IMR-90 (cell line): ENCODE measurements at regions not wholly inside any gene's neighbourhood (a gene's known extent, or its start where the extent isn't known, plus 50 kb on each side); places are given as distances from the start of the nearest gene placed in this dataset.

ENCODE experiments used
- ATAC-seq: fragments of 200-7000 bp; cut with Tn5 transposase; 2 replicates; pipeline ENCODE4 v1.9.1; 2020; ENCODE audit warnings: low read depth, mild to moderate bottlenecking, moderate library complexity
- BruUV-seq: library from RNA; stranded (reverse); fragments of 400-500 nt; replicated peaks from 2 replicates; lab custom pipeline; 2021; lab: Mats Ljungman, UMichigan
- CTCF ChIA-PET: fragments of 300-600 bp; formaldehyde crosslinking; extraction: SDS; loops from one replicate; lab custom pipeline; 2021; ENCODE audit warnings: antibody characterized with exemption; lab: Yijun Ruan, JAX
- POLR2A ChIA-PET: fragments of 300-600 bp; sonication (Branson Sonifier 250); formaldehyde crosslinking; loops from one replicate; lab custom pipeline; 2022; ENCODE audit warnings: antibody characterized with exemption; ENCODE audit not compliant: unreplicated experiment; lab: Charles Lee
- DNase-seq: peaks from one replicate; pipeline ENCODE4 v3.0.0; 2013
- H2AFZ ChIP-seq: replicated peaks from 2 replicates; pipeline ENCODE3; 2013; ENCODE audit warnings: low read length, mild to moderate bottlenecking; ENCODE audit not compliant: poor library complexity
- H2AK5ac ChIP-seq: 2 replicates; pipeline ENCODE4 v1.6.1; 2013; ENCODE audit warnings: low read depth, low read length, inconsistent platforms
- H2AK9ac ChIP-seq: replicated peaks from 2 replicates; pipeline ENCODE3; 2013; ENCODE audit warnings: mild to moderate bottlenecking, low read depth, low read length, moderate library complexity; ENCODE audit not compliant: poor library complexity
- H2BK120ac ChIP-seq: 2 replicates; pipeline ENCODE4 v1.6.1; 2013; ENCODE audit warnings: low read depth, low read length, inconsistent platforms
- H2BK15ac ChIP-seq: 3 replicates; pipeline ENCODE4 v1.6.1; 2013; ENCODE audit warnings: low read depth, low read length, inconsistent platforms
- H2BK20ac ChIP-seq: 2 replicates; pipeline ENCODE4 v1.6.1; 2013; ENCODE audit warnings: low read depth, mild to moderate bottlenecking, inconsistent platforms, low read length, moderate library complexity
- H2BK5ac ChIP-seq: 2 replicates; pipeline ENCODE4 v1.6.1; 2013; ENCODE audit warnings: mild to moderate bottlenecking, low read depth, low read length, inconsistent platforms; ENCODE audit not compliant: poor library complexity, severe bottlenecking
- H3K14ac ChIP-seq: replicated peaks from 2 replicates; pipeline ENCODE4 v1.6.1; 2013; ENCODE audit warnings: low read depth, low read length, inconsistent platforms
- H3K18ac ChIP-seq: 2 replicates; pipeline ENCODE4 v1.6.1; 2013; ENCODE audit warnings: low read depth, low read length, control low read depth
- H3K23ac ChIP-seq: 2 replicates; pipeline ENCODE4 v1.6.1; 2013; ENCODE audit warnings: low read depth, low read length, inconsistent platforms
- H3K27ac ChIP-seq: 2 replicates; pipeline ENCODE4 v1.5.1; 2013; ENCODE audit warnings: mild to moderate bottlenecking, control low read depth, low read length; ENCODE audit not compliant: insufficient read depth
- H3K27me3 ChIP-seq: 2 replicates; pipeline ENCODE4 v1.6.1; 2013; ENCODE audit warnings: low read length; ENCODE audit not compliant: control insufficient read depth, insufficient read depth
- H3K36me3 ChIP-seq: 2 replicates; pipeline ENCODE4 v1.6.1; 2013; ENCODE audit warnings: low read length, mixed read lengths; ENCODE audit not compliant: control insufficient read depth, insufficient read depth
- H3K4ac ChIP-seq: 2 replicates; pipeline ENCODE4 v1.6.1; 2013; ENCODE audit warnings: low read depth, low read length, inconsistent platforms
- H3K4me1 ChIP-seq: 2 replicates; pipeline ENCODE4 v1.6.1; 2013; ENCODE audit warnings: low read length, mixed read lengths; ENCODE audit not compliant: control insufficient read depth, insufficient read depth
- H3K4me2 ChIP-seq: 2 replicates; pipeline ENCODE4 v1.6.1; 2013; ENCODE audit warnings: low read depth, mild to moderate bottlenecking, control low read depth, low read length, moderate library complexity
- H3K4me3 ChIP-seq: 2 replicates; pipeline ENCODE4 v1.5.1; 2013; ENCODE audit warnings: low read depth, mild to moderate bottlenecking, control low read depth, low read length, moderate library complexity; ENCODE audit not compliant: insufficient read depth
- H3K56ac ChIP-seq: 2 replicates; pipeline ENCODE4 v1.6.1; 2013; ENCODE audit warnings: low read length, inconsistent platforms; ENCODE audit not compliant: insufficient read depth; ENCODE audit errors: extremely low read depth
- H3K79me1 ChIP-seq, 2 experiments: 2 replicates each; pipeline ENCODE4 v1.6.1; 2013; ENCODE audit warnings: low read length in 2 of 2, inconsistent platforms in 1 of 2, low read depth in 1 of 2
- H3K9ac ChIP-seq: 2 replicates; pipeline ENCODE4 v1.6.1; 2013; ENCODE audit warnings: low read depth, low read length, control low read depth
- H3K9me1 ChIP-seq: 2 replicates; pipeline ENCODE4 v1.6.1; 2013; ENCODE audit warnings: low read length, inconsistent platforms; ENCODE audit not compliant: insufficient read depth
- H3K9me3 ChIP-seq: 2 replicates; pipeline ENCODE4 v1.6.1; 2013; ENCODE audit warnings: low read length; ENCODE audit not compliant: control insufficient read depth, insufficient read depth
- H4K20me1 ChIP-seq: 2 replicates; pipeline ENCODE4 v1.6.1; 2013; ENCODE audit warnings: low read length, inconsistent platforms; ENCODE audit not compliant: insufficient read depth
- H4K5ac ChIP-seq: 2 replicates; pipeline ENCODE4 v1.6.1; 2013; ENCODE audit warnings: mild to moderate bottlenecking, low read depth, low read length, control low read depth
- H4K8ac ChIP-seq, 2 experiments: 2 replicates each; pipeline ENCODE4 v1.6.1; 2013; ENCODE audit warnings: low read depth in 2 of 2, low read length in 2 of 2, control low read depth in 1 of 2, inconsistent platforms in 1 of 2
- H4K91ac ChIP-seq: 2 replicates; pipeline ENCODE4 v1.6.1; 2013; ENCODE audit warnings: low read depth, low read length, inconsistent platforms; ENCODE audit not compliant: insufficient read depth
- ELK1 ChIP-seq: fragments of 150-350 bp; IDR thresholded peaks from 2 replicates; pipeline ENCODE4 v1.6.1; 2016; ENCODE audit warnings: low read depth, mild to moderate bottlenecking, low read length, moderate library complexity, borderline replicate concordance
- dilution Hi-C: fragments of 300-500 bp; cut with HindIII; formaldehyde crosslinking; loops from one replicate; pipeline ENCODE4 v1.14.3; 2018; ENCODE audit warnings: low sequenced_read_pairs; ENCODE audit not compliant: unreplicated experiment
- in situ Hi-C: fragments of 300-500 bp; cut with MboI; formaldehyde crosslinking; loops from 3 replicates; pipeline ENCODE4 v1.14.3; 2019; ENCODE audit warnings: low sequenced_read_pairs, inconsistent platforms, mixed read lengths
- intact Hi-C: fragments of 100-400 bp; cut with micrococcal nuclease; formaldehyde crosslinking; loops from 2 replicates; pipeline ENCODE4 v1.10.0; 2022
- TF ChIP-seq, protein P1 (sequence below): fragments of 150-350 bp; IDR thresholded peaks from 2 replicates; pipeline ENCODE4 v1.6.1; 2017; ENCODE audit warnings: mild to moderate bottlenecking, antibody characterized with exemption, low read length, low read depth

- ChIA-PET CTCF (no interaction called here), POLR2A (no interaction called here)
- H3K14ac ChIP-seq, result no peak overlapping the region
- no peak overlapping the region for H3K23ac ChIP-seq
- BruUV-seq, result no TSS peak
- dilution Hi-C loops, result no loop called here
- no peaks in the 10 kb centered on the region for H3K27me3 ChIP-seq
- H2BK20ac ChIP-seq, result no peak overlapping the region
- H2BK5ac ChIP-seq, result no peak overlapping the region
- H3K9me1 ChIP-seq, result no peaks in the 10 kb centered on the region
- no peak overlapping the region for H3K4me3 ChIP-seq
- no peak overlapping the region for H2BK120ac ChIP-seq
- ATAC-seq, result no peak
- intact Hi-C loops, result loop anchor here (5.0 kb wide), 1 partner anchor 473 kb away; no protein-coding TSS in a partner anchor
- H2AK5ac ChIP-seq, result no peak overlapping the region
- no peak overlapping the region for H2AFZ ChIP-seq
- no peak overlapping the region for H2AK9ac ChIP-seq
- no peaks in the 10 kb centered on the region for H3K4me1 ChIP-seq
- H3K4ac ChIP-seq, result no peak overlapping the region
- H3K18ac ChIP-seq, result no peak overlapping the region
- H3K4me2 ChIP-seq, result no peak overlapping the region
- no peaks in the 10 kb centered on the region for H3K79me1 ChIP-seq
- no peak overlapping the region for H4K5ac ChIP-seq
- no peaks in the 10 kb centered on the region for H3K9me3 ChIP-seq
- DNase-seq, result no peak
- H3K9ac ChIP-seq, result no peak overlapping the region
- no peak overlapping the region for H4K8ac ChIP-seq
- no peaks in the 10 kb centered on the region for H3K36me3 ChIP-seq
- no peak overlapping the region for H3K56ac ChIP-seq
- H2BK15ac ChIP-seq, result no peak overlapping the region
- in situ Hi-C loops, result loop anchor here (25.0 kb wide), 1 partner anchor 562 kb away; no protein-coding TSS in a partner anchor
- H4K20me1 ChIP-seq, result no peaks in the 10 kb centered on the region
- no peak overlapping the region for H4K91ac ChIP-seq
- TF ChIP-seq ELK1, result no peak
- TF ChIP-seq, protein P1, sequence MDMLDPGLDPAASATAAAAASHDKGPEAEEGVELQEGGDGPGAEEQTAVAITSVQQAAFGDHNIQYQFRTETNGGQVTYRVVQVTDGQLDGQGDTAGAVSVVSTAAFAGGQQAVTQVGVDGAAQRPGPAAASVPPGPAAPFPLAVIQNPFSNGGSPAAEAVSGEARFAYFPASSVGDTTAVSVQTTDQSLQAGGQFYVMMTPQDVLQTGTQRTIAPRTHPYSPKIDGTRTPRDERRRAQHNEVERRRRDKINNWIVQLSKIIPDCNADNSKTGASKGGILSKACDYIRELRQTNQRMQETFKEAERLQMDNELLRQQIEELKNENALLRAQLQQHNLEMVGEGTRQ, result no peak
- no peak overlapping the region for H3K27ac ChIP-seq
Measured at GRCh38 chr7:84450772-84451171, 256.2 kb upstream of the SEMA3A start.
